ENCODE measurements at regions not wholly inside any gene's neighbourhood (a gene's known extent, or its start where the extent isn't known, plus 50 kb on each side); places are given as distances from the start of the nearest gene placed in this dataset.

GRCh38 chr12:84802161-84802560, 110.4 kb downstream of the SLC6A15 start:
- TF ChIP-seq, protein P1, sequence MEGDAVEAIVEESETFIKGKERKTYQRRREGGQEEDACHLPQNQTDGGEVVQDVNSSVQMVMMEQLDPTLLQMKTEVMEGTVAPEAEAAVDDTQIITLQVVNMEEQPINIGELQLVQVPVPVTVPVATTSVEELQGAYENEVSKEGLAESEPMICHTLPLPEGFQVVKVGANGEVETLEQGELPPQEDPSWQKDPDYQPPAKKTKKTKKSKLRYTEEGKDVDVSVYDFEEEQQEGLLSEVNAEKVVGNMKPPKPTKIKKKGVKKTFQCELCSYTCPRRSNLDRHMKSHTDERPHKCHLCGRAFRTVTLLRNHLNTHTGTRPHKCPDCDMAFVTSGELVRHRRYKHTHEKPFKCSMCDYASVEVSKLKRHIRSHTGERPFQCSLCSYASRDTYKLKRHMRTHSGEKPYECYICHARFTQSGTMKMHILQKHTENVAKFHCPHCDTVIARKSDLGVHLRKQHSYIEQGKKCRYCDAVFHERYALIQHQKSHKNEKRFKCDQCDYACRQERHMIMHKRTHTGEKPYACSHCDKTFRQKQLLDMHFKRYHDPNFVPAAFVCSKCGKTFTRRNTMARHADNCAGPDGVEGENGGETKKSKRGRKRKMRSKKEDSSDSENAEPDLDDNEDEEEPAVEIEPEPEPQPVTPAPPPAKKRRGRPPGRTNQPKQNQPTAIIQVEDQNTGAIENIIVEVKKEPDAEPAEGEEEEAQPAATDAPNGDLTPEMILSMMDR (optimal IDR thresholded peaks at IDR 0.05 in 1 of 3, IDR thresholded peaks at IDR 0.05 in 1 of 3, conservative IDR thresholded peaks at IDR 0.05 in 1 of 3; ENCODE audit: extremely low read depth in 1 of 3, insufficient read depth in 2 of 3, low read length in 3 of 3), result no peak
- TF ChIP-seq EZH2 (IDR thresholded peaks at IDR 0.05; ENCODE audit: low read length), result no peak

Data from keratinocyte (primary cell).